ENCODE measurements at regions not wholly inside any gene's neighbourhood (a gene's known extent, or its start where the extent isn't known, plus 50 kb on each side); places are given as distances from the start of the nearest gene placed in this dataset.

GRCh38 chr14:25882899-25883298, 714.9 kb downstream of the NOVA1 start:
- intact Hi-C loops (cut with micrococcal nuclease): no loop called here
- Histone ChIP-seq H3K4me1 (ENCODE audit: control insufficient read depth in 1 of 2, insufficient read depth in 2 of 2, low read length in 2 of 2) (no peaks in the 10 kb centered on the region), H3K9ac (ENCODE audit: low read length) (no peak overlapping the region), H3K36me3 (ENCODE audit: control insufficient read depth in 1 of 2, insufficient read depth in 2 of 2, low read length in 2 of 2) (no peaks in the 10 kb centered on the region), H3K4me3 (replicated peaks in 1 of 2; ENCODE audit: low read depth in 1 of 2, low read length in 2 of 2) (no peak overlapping the region), H3K27me3 (ENCODE audit: insufficient read depth, low read length) (no peaks in the 10 kb centered on the region), H3K4me2 (ENCODE audit: low read length) (no peak overlapping the region), H3K79me2 (ENCODE audit: insufficient read depth, low read length) (no peaks in the 10 kb centered on the region), H3K9me2 (ENCODE audit: insufficient read depth) (no peaks in the 10 kb centered on the region), H2AFZ (ENCODE audit: low read depth, low read length, poor library complexity, severe bottlenecking) (no peak overlapping the region), H4K20me1 (ENCODE audit: insufficient read depth) (no peaks in the 10 kb centered on the region), H3K9me3 (ENCODE audit: control insufficient read depth in 1 of 2, insufficient read depth in 1 of 2, low read depth in 1 of 2, low read length in 2 of 2) (peaks cover 7 to 23% of the 10 kb centered on the region in 2 experiments; a peak in 2 of 4 replicates), H3K27ac (ENCODE audit: low read depth, low read length) (no peak overlapping the region)
- ChIA-PET POLR2A (no interaction called here), RAD21 (ENCODE audit: low non-redundant PET in 1 of 2, low total read pairs in 2 of 2, uncharacterized antibody in 2 of 2, unreplicated experiment in 2 of 2) (no interaction called here), CTCF (no interaction called here)
- DNase-seq (ENCODE audit: low read depth, low spot score) (no peak), ATAC-seq (no peak)
- TF ChIP-seq SRF (IDR thresholded peaks at IDR 0.05; ENCODE audit: low read depth): no peak
- no peak for TF ChIP-seq POLR2AphosphoS5 (IDR thresholded peaks at IDR 0.05; ENCODE audit: low read depth, low read length)
- TF ChIP-seq CBX3 (IDR thresholded peaks at IDR 0.05; ENCODE audit: low read depth): no peak
- TF ChIP-seq FOSL1 (IDR thresholded peaks at IDR 0.05; ENCODE audit: low read depth): no peak
- no peak for TF ChIP-seq ZBTB33 (IDR thresholded peaks at IDR 0.05; ENCODE audit: extremely low read depth, insufficient replicate concordance, low read length)
- no peak for TF ChIP-seq ZNF274 (IDR thresholded peaks at IDR 0.05; ENCODE audit: low read depth, low read length)
- TF ChIP-seq YY1 (IDR thresholded peaks at IDR 0.05; ENCODE audit: extremely low read depth, insufficient replicate concordance, low read depth, low read length): no peak
- no peak for TF ChIP-seq REST (IDR thresholded peaks at IDR 0.05; ENCODE audit: low read depth)
- no peak for TF ChIP-seq JUND (IDR thresholded peaks at IDR 0.05)
- no peak for TF ChIP-seq MAX (IDR thresholded peaks at IDR 0.05)
- no peak for TF ChIP-seq EGR1 (IDR thresholded peaks at IDR 0.05; ENCODE audit: low read depth)
- no peak for TF ChIP-seq RAD21 (IDR thresholded peaks at IDR 0.05; ENCODE audit: low read depth)
- TF ChIP-seq TCF7L2 (IDR thresholded peaks at IDR 0.05; ENCODE audit: borderline replicate concordance, extremely low read depth, insufficient read depth, insufficient read length): no peak
- no peak for TF ChIP-seq EZH2 (IDR thresholded peaks at IDR 0.05)
- no peak for TF ChIP-seq ATF3 (IDR thresholded peaks at IDR 0.05)
- no peak for TF ChIP-seq POLR2A (IDR thresholded peaks at IDR 0.05; ENCODE audit: borderline replicate concordance, extremely low read depth, insufficient read depth, insufficient read length)
- TF ChIP-seq CTCF (IDR thresholded peaks at IDR 0.05 in 2 of 3, conservative IDR thresholded peaks at IDR 0.05 in 1 of 3; ENCODE audit: borderline replicate concordance in 1 of 3, insufficient read depth in 1 of 3, low read depth in 2 of 3, low read length in 2 of 3): no peak
- no peak for TF ChIP-seq ZFX (IDR thresholded peaks at IDR 0.05)
- TF ChIP-seq SP1 (IDR thresholded peaks at IDR 0.05; ENCODE audit: low read depth): no peak
- BruUV-seq (replicated peaks): no TSS peak

All from HCT116 (cell line).